WI38 (cell line): ENCODE measurements at regions not wholly inside any gene's neighbourhood (a gene's known extent, or its start where the extent isn't known, plus 50 kb on each side); places are given as distances from the start of the nearest gene placed in this dataset.
A peak's percentile ranks its signal among the peaks of the same experiment; 100 is the strongest.
"Not testable (repeated sequence)": the region's sequence is repeated elsewhere in the genome, so short reads cannot be mapped to it uniquely, and the experiment has no call there.

Experiments used
- H3K4me3 ChIP-seq: 2 replicates; pipeline ENCODE4 v1.5.1; 2011; ENCODE audit warnings: low read depth, mild to moderate bottlenecking, control low read depth, low read length

- H3K4me3 ChIP-seq = not testable (repeated sequence)
These were observed 58.3 kb downstream of the ART5 start for GRCh38 chr11:3583476-3583875.

DNA sequence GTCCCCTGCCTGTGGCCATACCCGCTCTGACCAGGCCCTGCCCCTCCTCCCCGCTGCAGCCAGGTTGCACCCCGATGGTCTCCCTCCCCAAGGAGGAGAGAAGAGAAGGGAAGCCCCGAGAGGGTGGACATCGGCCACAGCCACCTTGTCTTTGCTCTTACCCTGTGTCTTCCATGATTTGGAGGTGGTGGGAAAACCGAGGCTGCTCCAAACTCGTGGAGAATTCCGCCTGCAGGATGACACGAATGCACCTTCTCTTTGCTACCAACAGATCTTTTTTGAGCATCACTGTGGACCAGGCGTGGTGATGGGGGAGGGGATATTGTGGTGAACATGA is 60.4 kb downstream of the ART5 start:
- H3K4me3 ChIP-seq = not testable (repeated sequence)

DNA sequence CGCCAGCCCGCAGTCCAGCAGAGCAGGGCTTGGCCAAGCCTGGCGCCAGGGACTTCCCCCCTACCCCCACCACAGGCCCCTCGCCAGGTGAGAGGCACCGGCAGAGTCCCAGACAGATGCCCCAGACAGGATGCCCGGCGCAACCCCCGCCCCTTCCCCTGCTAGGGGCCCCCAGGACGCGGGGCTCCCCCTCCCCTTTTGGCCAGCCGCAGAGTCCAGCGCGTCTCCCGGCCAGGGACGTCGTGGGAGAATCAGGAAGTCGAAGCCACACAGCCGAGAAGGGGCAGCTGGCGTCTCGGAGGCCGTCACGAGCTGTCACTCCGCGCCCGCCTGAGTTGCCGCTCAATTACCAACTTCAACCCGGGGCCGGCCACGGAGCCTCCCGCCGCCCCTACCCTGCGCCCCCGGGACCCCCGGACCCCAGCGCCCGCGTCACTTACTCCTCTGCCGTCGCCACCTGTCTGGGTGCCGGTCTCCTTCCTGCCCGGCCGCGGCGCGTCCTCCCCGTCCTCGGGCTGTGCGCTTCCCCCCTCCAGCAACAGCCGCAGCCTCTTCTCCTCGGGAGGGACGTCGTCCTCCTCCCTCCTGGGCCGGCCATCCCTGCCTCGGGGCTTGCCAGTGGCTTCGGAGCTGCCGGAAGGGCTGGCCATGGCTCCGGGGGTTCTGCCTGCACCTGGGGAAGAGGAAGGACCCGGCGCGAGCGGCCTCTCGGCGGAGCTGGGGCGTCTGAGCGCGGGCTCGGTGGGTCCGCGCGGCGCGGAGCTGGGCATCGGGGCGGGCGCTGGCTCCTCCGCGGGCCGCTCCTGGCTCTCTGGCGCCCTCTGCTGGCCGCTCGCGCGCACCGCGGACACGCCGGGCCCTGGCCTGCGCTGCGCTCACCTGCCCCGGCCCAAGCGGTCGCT is 61.1 kb downstream of the ART5 start:
- peak overlapping the region; percentile 41 for H3K4me3 ChIP-seq

DNA sequence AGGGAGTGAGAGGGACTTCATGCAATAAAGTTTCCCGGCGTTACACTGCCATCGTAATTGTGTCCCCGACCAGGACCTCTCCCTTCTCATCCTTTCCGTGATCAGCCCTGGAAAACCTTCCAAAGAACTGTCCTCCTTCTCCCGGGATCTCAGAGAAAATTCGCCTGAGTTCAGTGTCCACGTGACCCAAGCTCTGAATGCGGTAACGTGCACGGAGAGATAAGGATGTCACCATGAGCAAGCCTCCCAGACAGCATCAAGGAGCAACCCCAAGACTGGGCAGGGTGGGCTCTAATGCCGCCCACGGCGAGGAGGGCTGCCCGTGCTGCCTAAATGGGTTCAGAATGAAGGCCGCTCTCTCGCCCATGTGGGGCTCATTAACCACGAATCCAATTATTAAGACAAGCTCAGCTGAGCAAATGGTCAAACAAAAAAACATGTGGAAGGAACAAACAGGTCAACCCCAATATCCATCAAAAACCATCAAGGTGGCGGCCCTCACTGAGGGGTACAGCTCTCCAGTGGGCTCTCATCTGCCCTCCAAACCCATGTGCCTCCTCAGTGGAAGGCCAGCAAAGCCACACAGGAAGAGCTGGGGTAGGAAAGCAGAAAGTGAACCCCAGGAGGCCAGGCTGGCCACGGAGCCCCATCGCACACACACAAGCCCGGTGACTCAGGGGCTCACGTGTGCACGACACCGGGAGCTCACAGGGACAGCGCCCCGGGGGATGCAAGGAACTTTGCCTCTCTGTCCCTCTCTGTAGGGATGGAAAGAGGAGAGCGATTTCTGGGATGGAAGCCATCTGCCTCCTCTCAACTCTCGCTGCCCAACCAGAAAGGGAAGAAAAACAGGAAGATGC is 62.0 kb downstream of the ART5 start:
- H3K4me3 ChIP-seq = not testable (repeated sequence)

GRCh38 chr11:3576066-3576604 is 65.7 kb downstream of the ART5 start:
- H3K4me3 ChIP-seq = not testable (repeated sequence)

DNA sequence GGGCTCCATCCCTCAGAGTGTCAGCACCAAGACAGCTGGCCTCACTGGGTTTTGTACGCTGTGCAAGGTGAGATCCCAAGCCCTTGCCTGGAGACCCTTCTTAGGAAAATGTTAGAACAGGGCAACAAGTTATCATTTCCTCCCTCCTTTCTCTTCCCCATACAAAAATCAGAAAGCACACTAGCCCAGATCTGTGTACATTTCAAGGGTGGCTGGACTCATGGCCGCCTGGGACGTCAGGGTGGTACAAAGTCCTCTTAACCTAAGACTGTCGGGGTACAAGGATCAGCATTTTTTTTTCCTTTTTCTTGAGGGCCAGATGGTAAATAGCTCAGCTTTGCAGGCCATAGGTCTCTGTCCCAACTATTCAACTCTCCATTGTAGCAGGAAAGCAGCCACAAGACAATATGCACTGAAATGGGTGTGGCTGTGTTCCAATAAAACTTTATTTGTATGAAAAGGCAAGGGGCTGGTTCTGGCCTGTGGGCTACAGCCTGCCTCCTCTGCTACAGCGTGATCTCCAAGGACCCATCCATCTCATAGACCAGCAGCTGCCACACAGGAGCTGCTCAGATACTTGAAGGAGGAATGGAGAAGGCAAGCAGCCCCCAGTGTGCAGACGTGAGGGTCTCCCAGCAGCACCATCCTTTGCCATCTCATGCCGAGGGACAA is 68.7 kb downstream of the ART5 start:
- H3K4me3 ChIP-seq = not testable (repeated sequence)

- not testable (repeated sequence) for H3K4me3 ChIP-seq
These were observed 70.0 kb downstream of the ART5 start for GRCh38 chr11:3571752-3572151.

- not testable (repeated sequence) for H3K4me3 ChIP-seq
These were observed 76.0 kb downstream of the ART5 start for GRCh38 chr11:3565838-3566237.

DNA sequence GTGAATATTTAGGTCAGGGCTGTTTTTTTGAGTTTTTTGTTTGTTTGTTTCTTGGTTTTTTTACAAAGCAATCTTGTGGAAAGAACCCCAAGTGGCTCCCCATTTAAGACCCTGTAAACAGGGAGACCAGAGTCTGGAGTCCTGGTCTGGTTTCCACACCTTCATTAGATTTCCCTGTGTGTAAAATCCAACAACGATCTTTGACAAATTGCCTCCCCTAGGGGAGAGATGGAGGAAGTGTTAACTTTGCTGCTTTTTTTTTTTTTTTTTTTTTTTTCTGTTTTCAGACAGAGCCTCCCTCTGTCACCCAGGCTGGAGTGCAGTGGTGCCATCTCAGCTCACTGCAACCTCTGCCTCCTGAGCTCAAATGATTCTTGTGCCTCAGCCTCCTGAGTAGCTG is 77.4 kb downstream of the ART5 start:
- not testable (repeated sequence) for H3K4me3 ChIP-seq

GRCh38 chr11:3554621-3555020 is 87.2 kb downstream of the ART5 start:
- H3K4me3 ChIP-seq = not testable (repeated sequence)

DNA sequence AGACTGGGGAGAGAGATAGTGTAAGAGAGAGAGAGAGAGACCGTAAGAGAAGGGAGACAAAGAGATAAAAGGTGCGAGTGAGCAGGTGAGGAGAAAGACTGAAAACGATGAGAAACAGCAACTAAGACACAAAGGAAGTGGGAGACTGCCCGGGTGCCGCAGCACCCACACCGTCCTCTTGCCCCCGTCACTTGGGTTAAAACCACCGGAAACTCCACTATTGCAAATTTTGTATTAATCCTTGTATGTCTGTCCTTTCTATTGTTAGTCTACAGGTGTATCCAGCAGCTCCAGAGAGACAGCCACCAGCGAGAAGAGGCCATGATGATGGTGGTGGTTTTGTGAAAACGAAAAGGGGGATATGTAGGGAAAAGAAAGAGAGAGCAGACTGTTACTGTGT is 96.8 kb downstream of the ART5 start:
- H3K4me3 ChIP-seq = not testable (repeated sequence)

GRCh38 chr11:3538220-3538619 is 103.6 kb downstream of the ART5 start:
- H3K4me3 ChIP-seq = not testable (repeated sequence)

DNA sequence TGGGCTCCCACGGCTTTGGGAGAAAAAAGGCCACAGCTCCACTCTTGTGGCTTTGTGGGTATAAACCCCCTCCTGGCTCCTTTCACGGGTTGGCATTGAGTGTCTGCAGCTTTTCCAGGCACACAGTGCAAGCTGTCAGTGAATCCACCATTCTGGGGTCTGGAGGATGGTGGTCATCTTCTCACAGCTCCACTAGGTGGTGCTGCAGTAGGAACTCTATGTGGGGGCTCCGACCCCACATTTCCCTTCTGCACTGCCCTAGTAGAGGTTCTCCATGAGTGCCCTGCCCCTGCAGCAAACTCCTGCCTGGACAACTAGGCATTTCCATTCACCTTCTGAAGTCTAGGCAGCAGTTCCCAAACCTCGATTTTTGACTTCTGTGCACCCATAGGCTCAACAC is 104.5 kb downstream of the ART5 start:
- not testable (repeated sequence) for H3K4me3 ChIP-seq

DNA sequence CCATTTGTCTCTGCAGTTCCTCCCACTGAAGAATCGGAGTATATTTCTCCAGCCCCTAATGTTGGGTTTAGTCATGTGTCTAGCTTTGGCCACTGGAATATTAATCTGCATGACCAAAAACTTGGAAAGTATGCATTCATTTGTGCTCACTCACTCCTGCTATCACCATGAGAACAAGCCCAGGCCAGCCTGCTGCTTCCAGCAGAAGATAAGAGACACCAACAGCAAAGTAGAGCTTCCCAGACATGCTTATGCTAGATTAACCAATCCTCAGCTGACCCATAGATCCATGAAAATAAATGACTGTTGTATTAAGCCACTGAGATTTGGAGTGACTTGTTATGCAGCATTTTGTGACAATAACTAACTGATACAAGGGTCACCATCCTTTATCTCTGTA is 108.8 kb downstream of the ART5 start:
- not testable (repeated sequence) for H3K4me3 ChIP-seq

DNA sequence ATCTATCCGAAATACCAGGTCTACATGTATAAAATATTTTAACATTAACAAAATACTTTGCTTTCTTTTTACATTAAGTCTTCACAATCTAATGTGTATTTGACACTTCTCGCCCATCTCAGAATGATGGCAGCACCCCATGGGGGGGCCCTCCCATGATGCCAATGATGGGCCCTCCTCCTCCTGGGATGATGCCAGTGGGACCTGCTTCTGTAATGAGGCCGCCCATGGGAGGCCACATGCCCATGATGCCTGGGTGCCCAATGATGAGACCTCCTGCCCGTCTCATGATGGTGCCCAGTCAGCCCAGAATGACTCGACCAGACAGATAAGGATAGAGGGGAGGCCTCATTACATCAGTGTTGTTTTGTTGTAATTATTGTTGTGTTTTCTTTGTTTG is 110.5 kb downstream of the ART5 start:
- H3K4me3 ChIP-seq = not testable (repeated sequence)

GRCh38 chr11:3523567-3523966 is 118.2 kb downstream of the ART5 start:
- H3K4me3 ChIP-seq = not testable (repeated sequence)

GRCh38 chr11:3520905-3521304 is 120.9 kb downstream of the ART5 start:
- not testable (repeated sequence) for H3K4me3 ChIP-seq

DNA sequence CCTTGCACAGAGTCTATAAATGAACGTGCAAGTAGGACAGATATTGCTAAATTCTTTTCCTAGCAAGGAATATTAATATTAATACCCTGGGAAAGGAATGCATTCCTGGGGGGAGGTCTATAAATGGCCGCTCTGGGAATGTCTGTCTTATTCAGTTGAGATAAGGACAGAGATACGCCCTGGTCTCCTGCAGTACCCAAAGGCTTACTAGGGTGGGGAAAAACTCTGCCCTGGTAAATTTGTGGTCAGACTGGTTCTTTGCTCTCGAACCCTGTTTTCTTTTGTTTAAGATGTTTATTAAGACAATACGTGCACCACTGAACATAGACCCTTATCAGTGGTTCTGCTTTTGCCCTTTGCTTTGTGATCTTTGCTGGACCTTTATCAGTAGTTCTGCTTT is 122.0 kb downstream of the ART5 start:
- H3K4me3 ChIP-seq = not testable (repeated sequence)

GRCh38 chr11:3516934-3517567 is 124.7 kb downstream of the ART5 start:
- H3K4me3 ChIP-seq = not testable (repeated sequence)

- not testable (repeated sequence) for H3K4me3 ChIP-seq
These were observed 125.4 kb downstream of the ART5 start for GRCh38 chr11:3516345-3516933.
